Non-pigmented ciliary epithelial cell (primary cell): ENCODE measurements at regions not wholly inside any gene's neighbourhood (a gene's known extent, or its start where the extent isn't known, plus 50 kb on each side); places are given as distances from the start of the nearest gene placed in this dataset.
A peak's percentile ranks its signal among the peaks of the same experiment; 100 is the strongest.
"Not testable (repeated sequence)": the region's sequence is repeated elsewhere in the genome, so short reads cannot be mapped to it uniquely, and the experiment has no call there.

Experiments used
- DNase-seq: peaks from one replicate; pipeline ENCODE4 v3.0.0-alpha.2; 2010; ENCODE audit warnings: low read depth

DNA sequence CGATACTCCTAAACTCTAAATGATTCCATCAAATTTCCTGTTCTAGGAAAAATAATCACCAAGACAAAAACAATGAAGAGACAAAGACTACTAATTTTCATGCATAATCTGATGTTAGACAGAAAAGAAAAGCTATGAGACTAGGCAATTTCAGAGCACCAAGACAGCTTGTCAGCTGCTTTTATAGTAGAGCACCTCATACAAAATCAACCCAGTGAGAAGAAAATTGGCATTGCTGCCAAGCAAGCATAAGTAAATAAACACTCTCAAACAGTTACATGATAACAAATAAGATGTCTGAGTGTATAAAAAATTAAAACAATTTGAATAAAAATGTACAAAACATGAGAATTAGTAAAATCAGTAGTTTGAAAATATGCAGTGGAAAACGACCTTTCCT is 1544.6 kb downstream of the C4orf33 start:
- DNase-seq = no peak

DNA sequence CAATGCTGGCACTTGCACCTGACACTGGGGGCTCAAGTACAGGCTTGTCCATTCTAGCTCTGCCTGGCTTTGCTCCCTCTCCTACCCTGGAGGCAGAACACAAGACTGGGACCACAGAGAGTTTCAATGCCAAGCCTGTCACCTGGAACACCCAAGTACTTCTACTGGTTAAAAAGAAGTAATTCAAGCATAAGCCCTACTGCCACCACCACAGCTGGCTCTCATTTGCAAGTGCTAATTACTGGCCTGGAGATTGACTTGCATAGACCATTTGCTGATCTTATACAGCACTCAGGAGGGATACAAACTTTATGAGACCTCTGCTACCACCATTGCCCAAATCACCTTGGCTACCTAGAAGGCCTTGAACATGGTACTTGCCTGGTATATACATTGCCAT is 1550.9 kb downstream of the C4orf33 start:
- no peak for DNase-seq

DNA sequence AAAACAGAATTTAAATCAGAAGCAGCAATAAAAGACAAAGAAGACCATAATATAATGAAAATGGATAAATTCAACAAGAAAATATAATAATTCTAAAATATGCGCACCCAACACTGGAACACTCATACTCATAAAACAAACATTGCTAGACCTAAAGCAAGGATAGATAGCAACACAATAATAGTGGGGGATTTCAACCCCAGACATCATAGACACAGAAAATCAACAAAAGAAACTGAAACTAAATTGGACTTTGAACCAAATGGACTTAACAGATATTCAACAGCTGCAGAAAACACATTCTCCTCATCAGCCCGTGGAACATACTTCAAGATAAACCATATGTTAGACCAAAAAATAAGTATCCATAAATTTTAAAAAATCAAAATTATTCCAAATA is 1552.6 kb downstream of the C4orf33 start:
- no peak for DNase-seq

DNA sequence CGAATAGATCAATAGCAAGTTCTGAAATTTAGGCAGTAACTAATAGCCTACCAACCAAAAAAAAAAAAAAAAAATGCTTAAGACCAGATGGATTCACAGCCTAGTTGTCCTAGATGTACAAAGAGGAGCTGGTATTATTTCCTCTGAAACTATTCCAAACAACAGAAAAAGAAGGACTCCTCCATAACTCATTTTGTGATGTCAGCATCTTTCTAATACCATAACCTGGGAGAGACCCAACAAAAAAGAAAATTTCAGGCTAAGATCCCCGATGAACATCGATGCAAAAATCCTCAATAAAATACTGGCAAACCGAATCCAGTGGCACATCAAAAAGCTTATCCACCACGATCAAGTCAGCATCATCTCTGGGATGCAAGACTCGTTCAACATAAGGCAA is 1557.9 kb downstream of the C4orf33 start:
- DNase-seq = no peak

DNA sequence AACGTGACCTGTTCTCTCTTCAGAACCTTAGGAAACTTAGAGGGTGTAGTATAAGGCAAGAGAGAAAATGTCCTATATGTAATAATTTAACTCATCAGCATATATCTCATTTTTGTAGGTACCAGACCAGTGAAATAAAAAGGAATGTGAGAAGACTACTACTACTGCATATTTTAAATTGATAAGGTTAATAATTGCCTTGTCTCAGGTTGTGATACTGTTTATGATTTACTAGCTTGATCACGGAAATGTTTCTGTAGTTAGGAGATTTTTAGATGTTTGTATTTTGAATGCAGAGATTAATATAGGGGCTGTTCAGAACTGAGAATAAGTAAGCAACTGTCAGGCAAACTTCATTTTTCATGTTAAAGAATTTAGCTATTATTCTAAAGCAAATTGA is 1563.4 kb downstream of the C4orf33 start:
- DNase-seq = no peak

DNA sequence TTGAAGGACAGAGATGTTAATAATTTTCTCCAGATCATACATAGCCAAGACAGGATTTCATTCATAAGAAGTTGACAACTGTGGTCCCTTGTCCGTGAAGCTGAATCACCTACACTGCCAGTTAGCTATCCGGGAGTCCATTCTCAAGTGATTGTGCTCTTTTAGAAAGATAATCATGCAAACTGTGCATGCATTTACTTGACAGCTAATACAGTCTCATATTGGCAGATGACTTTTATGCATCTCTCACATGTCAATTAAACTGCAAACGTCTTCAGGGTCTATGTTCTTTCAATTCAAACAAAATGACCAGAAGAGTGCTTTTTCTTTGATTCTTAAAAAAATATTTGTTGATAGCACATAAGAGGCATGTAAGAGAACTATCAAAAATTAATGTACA is 1572.9 kb downstream of the C4orf33 start:
- no peak for DNase-seq

DNA sequence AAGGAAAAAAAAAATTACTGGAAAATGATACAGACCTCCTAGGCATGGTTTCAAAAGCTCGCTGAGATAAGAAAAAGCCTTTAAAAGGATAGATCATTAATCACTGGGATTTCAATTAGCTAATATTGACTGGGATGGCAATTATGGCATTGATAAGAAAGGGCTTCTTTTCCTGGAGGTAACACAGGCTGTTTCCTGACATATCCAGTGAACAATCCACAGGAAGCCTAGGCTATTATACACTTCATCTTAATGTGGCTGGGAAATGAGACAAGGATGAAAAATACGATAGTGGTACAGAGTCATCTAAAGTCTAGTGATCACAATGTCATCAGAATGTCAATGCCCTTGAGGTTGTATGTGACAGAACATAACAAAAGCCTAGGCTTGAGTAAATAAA is 1579.3 kb downstream of the C4orf33 start:
- no peak for DNase-seq

DNA sequence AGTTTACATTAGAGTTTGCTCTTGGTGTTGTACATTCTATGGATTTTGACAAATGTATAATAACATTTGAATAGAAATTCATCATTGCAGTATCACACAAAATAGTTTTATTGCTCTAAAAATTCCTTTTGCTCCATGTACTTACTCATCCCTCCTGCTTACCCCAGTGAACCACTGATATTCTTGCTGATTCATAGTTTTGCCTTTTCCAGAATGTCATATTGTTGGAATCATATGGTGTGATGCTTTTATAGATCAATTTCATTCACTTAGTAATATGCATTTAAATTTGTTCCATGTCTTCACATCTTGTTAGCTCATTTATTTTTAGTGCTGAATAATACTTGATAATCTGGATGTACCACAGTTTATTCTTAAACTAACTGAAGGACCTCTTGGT is 1593.2 kb downstream of the C4orf33 start:
- peak; percentile 8 for DNase-seq

DNA sequence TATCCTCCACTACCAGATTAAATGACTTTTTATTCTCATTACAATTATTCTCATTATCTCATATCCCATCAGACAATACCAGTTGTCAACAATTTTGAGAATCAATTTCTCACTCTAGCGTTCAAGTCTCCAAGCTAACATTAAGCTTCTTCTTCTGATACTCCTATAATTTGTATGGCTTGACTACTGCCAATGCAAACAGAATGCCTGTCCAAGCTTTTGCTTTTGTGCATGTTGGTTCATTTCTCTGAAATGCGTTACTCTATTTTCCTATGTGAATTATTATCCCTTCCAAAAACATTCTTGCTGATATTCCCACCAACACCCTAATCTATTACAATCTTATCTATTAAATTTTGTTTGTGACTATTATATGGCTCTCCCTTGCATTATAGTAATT is 1602.3 kb downstream of the C4orf33 start:
- no peak for DNase-seq

DNA sequence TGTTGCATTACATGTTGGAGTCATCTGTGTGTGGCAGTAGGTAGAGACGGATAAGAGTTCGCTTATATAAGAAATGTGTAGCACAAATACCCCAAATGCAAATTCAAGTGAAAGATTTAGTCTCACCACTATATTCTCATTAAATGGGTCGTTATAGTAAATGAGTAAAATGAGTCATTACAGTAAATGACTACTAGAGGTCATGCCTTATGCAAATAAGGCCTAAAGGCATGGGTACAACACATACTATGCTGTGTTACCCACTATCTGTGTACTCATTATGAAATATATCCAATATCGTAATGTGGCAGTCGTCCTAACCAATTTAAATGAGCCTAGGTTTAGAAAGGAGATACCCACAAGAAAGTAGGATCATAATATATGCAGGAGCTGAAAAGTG is 1603.1 kb downstream of the C4orf33 start:
- no peak for DNase-seq

DNA sequence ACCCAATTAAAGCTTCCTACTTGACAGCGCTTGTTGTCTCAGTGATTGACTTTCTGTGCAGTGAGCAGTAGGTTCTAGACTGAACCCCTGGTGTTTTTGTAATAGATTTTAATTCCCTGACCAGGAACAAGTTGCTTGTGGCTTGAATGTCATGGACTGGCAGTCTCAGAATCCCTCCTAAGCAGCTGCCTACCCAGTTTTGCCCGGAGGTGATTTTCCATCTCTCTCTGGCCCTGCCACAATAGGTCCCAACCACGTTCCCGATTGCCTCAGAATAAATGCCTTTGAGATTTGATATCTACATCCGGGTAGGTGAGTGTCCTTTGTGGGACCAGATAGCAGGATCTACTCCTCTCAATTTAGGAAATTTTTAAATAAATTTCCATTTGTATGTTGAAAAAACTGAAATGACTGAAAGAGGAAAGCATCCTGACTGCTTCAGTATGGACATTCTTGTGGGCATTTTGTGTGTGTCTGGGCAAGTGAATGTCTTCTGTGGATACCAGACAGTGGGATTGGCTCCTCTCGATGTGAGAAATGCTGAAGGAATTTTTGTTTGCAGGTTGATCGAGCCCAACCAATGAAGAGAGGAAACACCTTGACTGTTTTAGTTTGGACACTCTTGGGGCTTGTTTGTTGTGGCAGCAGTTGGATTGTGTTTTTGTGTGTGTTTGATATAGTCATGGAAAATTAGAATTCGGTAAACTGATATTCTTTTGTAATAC is 1607.4 kb downstream of the C4orf33 start:
- DNase-seq = no peak

DNA sequence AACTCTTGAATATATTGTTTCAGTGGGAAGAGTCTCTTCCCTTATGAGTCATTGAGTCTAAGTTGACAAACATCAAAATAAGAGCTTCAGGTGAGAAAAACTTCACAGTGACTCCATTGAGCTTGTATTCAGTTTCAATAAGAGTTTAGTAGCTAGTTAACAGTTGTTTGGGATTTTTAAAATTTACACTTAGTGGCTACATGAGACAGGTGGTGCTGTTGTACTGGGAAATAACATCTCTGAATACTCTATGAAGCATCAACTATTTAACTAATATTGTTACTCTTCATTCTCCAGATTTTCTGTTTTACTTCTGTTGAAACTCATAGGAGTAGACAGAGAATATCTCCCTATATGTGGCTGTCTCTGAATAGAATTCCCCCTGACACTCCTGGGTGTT is 1609.1 kb downstream of the C4orf33 start:
- no peak for DNase-seq

DNA sequence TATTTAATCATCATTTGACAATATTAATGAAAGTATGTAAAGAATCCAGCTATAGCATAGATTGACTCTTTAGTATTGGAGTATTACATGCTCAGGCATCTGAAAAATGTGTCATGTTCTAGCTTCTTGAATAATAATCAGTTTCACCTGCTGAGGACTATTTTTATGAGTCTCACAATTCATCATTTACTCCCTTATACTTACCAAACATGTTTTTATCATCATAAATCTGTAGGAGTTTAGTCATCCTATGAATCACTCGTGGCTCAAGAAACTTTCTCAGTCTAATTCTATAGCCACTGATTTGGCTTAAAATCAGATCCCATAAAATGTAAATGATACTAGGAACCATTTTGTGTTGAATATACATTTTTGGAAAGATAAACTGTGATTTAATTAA is 1616.1 kb downstream of the C4orf33 start:
- peak; percentile 4 for DNase-seq

DNA sequence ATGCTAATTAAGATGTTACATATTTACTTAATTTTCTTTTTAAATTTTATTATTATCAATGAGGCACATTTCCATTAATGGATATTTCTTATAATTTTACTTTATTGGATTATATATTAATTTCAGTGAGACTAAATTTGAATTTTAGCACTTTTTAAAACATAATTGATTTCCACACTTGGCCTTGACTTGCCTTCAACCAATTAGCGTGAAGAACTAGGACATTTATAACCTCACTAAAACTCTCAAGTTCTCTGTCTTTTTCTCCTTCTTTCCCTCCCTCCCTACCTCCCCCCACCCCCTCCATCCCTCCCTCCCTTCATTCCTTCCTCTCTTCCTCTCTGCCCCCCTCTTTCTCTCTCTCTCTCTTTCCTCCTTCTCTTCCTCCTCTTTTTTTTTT is 1618.1 kb downstream of the C4orf33 start:
- DNase-seq = no peak

DNA sequence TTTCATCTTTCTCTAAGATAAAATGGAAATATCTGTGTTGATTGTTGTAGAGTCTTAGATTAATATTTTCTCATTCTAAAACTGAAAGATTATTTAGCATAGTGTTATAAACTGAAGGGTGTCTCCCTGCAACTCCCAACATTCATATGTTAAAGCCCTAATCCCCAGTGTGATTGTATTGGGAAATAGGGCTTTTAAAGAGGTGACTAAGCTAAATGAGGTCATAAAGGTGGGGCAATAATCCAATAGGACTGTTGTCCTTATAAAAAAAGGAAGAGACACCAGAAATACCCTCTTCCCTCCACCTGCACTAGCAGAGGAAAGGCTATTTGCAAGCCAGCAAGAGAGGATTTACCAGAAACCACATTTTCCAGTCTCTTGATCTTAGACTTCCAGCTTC is 1626.4 kb downstream of the C4orf33 start:
- no peak for DNase-seq

DNA sequence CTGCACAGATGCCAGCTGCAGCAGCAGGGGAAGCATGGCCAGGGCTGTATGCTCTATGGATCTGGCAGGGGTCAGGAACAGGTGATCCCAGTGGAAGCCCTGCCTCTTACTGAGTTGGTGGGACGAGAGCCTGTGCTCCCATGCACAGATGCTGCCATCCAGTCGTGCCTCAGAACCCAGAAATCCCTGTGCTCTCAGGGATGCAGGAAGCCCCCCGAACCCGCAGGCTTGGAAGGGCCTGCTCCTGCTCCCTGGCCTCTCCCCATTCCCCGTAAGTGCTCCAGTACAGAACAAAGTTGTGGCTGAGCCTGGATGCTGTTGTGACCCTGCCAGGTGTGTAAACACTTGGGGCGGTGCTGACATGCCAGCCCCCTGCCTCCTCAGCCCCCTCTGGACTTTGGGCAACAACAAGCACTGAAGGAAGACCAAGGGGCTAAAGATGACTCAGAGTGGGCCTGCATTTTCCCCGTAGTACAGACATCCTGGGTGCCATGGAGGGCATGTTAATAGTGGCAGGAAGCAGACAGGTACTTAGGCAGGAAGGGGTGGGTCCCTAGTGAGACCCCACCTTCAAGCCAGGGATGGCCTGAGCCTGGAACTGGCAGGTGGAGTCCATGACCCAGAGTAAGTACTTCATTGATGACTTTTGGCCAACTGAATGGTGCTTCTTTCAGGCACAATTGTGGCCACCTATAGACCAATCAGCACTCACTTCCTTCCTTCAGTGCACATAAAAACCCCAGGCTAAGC is 1640.7 kb downstream of the C4orf33 start:
- no peak for DNase-seq

DNA sequence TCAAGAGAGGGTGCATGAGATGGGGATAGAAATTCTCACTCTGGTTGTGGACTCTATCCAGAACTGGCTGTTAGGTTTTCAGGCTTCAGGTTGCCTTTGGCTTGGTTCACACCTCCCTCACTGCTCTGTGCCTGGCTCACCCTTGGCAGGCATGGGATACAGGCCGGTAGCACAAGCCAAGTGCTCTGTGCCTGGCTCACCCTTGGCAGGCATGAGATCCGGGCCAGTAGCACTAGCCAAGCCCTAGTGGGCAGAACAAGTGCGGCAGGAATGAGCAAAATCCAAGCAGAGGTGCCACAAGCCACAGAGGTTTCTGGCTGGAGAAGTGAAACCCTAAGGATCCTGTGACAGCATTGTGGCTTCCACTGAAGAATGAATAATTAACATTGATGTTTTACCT is 1642.3 kb downstream of the C4orf33 start:
- no peak for DNase-seq

DNA sequence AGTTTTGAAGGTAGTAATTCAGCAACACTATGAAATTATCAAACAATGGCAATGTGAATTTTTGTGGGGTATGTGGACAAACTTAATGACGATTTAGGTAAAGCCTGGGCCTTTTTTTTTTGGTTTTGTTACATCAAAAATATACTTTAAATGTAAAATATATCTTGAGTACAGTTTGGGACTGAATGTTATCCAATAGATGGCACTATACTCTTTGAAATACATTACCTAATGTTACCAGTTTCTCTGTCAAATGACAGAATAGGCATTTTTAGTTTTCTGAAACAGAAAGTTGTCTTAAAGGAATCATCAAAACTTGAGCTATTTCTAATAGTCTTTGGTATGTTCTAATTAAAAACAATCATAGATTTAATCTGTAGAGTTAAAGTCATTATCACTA is 1651.9 kb downstream of the C4orf33 start:
- no peak for DNase-seq

DNA sequence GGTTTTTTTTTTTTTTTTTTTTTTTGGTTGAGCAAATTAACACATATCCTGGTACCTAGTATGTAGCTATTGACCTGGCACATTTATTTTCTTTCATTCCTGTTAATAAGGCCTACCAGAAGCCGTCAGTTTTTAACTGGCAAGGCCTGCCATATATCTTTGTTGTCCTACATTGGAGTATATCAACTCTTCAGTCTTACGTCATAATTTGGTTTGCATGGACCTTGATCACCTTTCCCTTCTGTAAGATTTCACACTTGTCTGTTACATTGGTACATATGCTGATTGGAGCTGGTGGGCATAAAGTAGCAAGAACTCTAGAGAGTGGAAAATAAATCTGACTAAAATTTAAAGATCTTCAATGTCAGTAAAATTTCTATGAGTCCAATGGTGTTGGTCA is 1658.0 kb downstream of the C4orf33 start:
- no peak for DNase-seq

DNA sequence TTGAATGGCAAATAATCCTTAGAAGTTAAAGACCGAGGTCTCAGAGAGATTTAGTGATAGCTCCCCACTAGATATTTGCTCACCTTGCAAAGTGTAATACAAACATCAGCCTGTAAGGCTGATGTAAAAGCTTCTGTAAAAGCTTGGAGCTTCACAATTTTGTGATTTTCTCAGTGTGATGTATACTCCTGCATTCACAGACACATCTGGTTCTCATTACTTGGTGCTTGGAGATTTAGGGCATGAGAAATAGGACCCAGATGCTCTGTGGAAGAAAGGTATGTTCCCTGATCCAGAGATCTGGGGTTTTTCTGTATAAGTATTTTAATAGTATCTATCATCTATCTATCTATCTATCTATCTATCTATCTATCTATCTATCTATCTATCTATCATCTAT is 1664.3 kb downstream of the C4orf33 start:
- DNase-seq = no peak

DNA sequence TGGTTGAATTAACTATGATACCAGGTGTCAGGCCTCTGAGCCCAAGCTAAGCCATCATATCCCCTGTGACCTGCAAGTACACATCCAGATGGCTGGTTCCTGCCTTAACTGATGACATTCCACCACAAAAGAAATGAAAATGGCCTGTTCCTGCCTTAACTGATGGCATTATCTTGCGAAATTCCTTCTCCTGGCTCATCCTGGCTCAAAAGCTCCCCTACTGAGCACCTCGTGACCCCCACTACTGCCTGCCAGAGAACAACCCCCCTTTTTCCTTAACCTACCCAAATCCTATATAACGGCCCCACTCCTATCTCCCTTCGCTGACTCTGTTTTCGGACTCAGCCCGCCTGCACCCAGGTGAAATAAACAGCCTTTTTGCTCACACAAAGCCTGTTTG is 1671.4 kb downstream of the C4orf33 start:
- DNase-seq = not testable (repeated sequence)

DNA sequence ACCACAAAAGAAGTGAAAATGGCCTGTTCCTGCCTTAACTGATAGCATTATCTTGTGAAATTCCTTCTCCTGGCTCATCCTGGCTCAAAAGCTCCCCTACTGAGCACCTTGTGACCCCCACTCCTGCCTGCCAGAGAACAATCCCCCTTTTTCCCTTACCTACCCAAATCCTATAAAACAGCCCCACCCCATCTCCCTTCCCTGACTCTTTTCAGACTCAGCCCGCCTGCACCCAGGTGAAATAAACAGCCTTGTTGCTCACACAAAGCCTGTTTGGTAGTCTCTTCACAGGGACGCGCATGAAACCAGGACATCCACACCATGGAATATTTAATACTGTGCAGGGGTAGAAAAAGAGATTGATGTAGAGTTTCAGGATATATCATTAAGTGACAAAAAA is 1677.0 kb downstream of the C4orf33 start:
- DNase-seq = not testable (repeated sequence)

DNA sequence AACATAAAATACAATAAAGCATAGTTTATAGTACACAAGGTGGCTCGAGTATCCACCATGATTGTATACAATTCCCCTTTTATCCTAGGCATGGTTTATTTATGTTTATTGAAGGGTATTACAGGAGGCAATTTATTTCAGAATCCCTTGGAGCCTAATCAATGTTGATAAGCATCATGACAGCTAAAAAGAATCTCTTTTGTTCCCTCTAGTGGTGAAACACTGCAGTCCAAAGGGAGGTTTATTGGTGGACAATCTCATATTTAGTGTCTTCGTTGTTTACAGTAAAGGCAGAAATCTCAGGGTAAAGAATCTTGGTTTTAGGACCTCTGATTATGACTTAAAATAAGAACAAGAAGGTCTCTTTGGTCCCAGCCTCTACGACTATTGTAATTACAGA is 1712.5 kb downstream of the C4orf33 start:
- no peak for DNase-seq
